DMS114 treated with DMSO at 0.1 percent for 48 hours (cell line): ENCODE measurements at regions not wholly inside any gene's neighbourhood (a gene's known extent, or its start where the extent isn't known, plus 50 kb on each side); places are given as distances from the start of the nearest gene placed in this dataset.

Source experiments
- DNase-seq: peaks from one replicate; lab custom pipeline; 2025; ENCODE audit not compliant: unreplicated experiment; lab: John Stamatoyannopoulos, UW

DNA sequence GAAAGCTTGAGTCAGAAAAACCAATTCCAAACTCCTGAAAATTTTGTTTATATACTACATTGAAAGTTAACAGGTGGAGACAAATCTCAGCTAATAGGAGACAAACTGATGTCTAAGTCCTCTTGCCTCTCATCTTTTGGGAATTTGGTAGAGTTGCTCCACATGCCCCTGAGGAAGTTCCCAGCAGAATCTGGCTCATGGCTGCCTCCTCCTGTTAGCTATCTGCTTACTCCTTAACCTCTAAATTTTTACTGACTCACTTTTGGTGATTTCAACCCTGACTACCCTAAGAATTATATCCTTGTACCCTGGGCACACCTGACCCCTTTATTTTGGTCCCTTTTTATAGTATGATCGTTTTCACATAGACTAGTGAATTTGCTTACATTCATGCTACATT is 633.7 kb upstream of the USP24 start:
- no peak for DNase-seq

DNA sequence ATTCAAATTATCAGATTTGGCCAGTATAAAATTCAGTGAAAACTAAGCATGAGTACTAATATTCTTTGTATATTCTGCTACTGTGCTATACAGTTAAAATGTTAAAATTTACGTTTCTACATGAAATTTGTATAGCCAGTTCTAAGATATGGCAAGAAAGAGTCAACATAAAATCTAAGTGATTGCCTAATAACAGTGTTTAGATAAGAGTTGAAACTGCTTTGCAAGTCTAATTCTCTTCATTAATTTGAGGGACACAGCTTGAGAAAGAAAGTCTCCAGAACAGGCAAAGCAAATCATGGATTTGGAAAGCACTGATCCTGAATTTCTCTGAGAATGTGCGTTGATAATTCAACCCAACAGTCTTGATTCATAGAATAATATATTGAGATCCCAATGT is 630.9 kb upstream of the USP24 start:
- DNase-seq = no peak

DNA sequence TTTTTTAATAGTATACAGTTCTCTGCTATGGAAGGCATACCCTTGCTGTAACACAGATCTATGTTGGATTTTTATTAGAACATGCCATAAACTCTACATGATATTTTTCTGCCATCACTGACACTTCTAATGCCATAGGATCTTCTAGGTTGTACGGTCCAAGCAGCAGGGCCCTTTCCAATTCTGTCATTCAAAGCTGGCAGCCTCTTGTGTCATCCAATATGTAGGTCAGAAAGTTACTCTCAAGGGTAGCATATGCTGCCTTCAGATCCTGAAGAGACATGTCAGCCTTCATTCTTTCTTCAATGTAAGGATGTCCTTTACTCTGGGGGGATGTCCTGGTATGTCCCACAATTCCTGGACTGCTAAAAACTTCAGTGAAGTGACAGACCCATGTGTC is 629.2 kb upstream of the USP24 start:
- no peak for DNase-seq

DNA sequence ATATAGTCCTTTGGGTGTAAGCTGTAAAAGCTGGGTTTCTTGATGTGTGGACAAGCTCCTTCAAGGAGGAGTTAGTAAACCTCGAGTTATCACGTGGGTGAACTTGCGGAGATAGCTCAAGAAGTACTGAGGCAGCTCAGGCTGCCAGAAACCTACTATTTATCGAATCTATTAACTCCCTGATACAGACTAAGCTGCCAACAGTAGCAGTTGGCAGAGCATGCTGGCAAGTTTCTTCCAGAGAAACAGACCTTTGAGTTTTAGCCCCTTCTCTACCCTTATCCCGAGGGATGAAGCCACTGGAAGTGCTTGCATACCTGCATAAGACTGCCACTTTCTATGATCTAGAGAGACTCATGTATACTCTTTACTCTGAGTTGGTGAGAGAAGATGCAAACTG is 624.5 kb upstream of the USP24 start:
- no peak for DNase-seq

DNA sequence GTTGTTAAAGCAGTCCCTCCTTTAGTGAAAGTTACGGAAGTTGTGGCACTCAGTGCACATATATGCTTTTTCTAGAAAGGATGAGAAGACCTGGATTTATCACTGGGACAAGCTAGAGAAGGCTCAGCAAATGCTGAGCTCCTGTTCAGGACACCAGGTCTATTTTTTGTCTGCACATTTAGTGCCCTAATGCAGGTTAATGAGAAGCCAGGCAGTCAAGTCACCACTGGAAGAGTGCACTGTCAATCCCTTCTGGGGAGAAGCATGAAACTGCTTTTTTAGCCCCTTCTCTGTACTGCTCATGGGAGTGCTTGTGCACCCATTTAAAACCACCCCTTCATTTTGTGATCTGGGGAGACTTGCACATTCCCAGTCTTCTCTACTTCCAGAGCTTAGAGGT is 624.1 kb upstream of the USP24 start:
- DNase-seq = no peak

DNA sequence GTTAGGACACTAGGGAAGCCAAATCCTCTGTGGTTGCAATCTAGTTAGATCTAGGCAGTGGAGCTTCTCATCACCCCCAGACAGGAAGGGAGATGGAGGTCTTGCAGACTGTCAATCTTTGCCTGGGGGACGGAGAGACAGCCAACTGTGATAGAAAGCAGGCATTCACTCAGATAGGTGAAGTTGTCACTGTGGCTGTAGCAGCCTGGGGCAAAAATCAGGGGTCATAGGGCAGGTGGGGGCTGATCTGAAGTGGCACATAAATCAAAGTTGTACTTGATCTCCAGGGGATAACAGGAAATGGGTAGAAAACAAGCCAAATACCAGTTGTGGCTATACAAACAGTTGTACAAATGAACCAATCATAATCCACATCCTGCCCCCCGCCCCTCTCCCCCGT is 620.9 kb upstream of the USP24 start:
- DNase-seq = no peak

DNA sequence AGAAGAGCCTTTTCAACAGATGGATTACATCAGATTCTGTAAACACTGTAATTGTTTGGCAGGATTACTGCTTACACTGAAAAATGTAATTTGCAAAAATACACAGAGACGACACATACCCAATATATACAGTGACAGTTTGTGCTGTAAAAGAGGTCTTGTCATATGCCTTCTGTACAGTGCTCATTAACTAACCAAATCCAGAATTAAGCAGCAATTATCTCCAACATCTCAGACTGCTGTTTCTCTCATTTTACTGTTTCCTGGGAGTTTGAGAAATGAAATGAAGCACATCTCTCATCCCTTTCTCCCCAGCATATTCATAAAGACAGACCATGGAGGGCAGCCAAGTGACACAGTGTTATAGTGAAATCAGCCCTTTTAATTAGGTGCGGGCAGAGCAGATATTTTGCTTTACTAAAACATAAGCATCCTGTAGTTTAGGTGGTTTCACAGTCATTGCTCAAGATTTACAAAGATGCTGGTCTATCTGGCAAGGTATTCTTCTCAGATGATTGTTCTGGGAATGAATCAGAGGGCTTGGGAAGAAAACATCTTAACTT is 618.4 kb upstream of the USP24 start:
- DNase-seq = no peak

DNA sequence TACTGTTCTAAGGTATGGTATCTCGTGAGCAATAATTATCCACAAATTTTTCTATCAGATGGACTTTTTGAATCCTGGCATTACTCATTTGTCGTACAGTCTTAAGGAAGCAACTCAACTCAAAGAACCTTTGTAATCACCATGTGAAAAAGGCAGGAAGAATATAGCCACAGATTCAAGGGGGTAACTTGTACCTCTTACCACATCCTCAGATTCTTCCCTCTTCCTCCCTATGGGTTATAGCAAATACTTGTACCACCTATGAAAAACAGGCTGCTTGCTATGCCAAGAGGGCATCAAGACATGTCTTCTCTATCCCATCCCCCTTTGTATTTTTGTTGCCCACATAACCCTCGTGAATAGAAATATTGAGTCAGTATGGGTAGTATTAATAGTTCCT is 616.6 kb upstream of the USP24 start:
- DNase-seq = no peak

DNA sequence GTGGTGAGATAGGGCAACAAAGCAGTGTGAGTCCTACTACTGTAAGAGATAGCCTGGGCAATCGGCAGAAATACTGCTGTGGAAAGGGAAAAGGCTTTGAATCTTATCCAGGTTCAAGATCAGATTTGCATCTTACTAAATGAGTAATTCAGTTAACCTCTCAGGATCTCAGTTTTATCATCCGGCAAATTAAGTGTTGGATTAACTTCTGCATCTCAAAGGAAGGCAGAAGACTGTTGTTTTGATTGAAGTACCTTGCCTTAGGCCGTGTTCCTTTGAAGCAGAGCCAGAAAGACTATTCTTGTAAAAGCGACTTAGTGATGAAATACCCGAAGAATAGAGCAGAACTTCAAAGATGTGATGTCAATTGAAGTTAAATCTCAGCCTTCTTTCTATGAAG is 612.9 kb upstream of the USP24 start:
- no peak for DNase-seq

DNA sequence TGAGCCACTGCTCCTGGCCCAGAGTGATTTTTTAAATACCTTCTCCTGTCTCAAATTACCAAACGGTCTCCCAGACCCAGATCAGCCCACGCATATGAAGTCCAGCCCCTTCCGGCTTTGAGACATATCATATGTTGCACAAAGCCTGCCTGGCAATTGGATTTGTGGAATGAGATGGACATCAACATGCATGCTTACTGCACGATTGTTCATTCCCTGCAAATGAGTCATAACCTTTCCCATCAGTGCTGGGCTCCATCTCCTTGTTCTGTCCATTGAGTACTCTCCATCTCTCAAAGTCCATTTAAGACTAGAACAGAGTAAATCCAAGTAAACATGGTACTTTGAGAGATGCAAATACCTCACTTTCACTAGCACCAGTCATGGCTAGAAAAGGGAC is 612.2 kb upstream of the USP24 start:
- DNase-seq = no peak

DNA sequence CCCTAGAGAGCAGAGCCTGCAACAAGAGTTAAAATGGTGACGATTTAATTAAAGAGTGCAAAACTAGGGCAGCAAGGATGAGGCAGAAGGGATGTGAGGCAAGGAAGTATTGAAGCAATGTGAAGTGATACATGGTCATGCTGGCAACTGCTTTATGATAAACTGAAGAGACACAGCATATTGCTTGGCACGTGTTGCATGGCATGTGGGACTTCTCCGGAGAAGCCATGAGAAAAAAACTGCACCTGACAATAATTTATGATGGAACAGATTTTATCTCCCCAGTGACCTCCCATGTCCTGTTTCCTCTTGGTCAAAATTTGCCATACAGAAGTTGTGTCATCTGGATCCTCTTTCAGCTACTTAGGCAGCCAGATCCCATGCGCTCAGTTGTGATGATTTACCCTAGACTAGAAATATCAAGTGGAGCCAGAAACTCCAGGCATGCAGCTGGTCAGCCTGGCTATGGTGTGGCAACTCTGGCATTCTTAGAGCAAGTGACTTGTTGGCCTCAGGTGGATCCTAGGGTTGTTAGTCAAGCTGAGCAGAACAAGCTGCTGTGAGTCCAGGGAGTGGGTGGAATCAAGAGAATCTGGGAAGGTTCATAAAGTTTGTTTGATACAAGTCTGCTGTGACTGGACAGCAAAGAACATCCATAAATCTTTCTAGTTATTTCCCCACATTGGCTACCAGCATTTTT is 611.4 kb upstream of the USP24 start:
- DNase-seq = no peak

DNA sequence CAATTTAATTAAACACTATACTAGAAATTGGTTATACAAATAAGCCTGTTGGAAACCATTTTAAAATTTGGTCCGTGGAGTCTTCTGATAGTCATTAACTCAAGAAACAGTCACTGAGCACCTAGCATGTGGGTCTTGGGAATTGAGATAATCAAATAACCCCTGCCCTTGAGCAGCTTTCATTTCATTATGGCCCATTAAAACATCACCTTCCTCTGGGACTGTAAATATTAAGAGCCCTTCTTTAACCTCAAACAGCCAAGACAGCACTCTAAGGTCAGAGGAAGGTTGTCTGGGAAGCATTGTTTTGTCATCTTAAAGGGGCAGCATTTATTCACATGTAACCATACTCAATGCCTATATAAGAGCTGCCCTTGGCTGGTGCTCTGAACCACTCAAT is 610.3 kb upstream of the USP24 start:
- DNase-seq = no peak

DNA sequence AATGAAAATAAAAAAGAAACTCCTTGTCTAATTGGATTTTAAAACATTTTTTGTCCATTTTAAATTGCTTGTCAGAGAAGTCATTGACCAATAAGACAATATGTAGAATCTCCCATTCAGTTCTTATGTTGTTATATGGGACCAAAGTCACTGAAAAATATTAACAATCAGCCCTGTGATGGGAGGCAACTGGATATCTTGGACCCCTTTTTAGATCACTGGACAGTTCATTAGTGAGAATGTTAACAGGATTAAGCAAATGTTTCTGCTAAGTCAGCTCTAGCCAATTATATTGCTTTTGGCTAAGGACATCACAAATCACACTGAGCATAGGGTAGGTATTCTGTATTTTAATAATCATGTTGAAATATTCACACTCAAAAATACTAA is 609.1 kb upstream of the USP24 start:
- DNase-seq = no peak

DNA sequence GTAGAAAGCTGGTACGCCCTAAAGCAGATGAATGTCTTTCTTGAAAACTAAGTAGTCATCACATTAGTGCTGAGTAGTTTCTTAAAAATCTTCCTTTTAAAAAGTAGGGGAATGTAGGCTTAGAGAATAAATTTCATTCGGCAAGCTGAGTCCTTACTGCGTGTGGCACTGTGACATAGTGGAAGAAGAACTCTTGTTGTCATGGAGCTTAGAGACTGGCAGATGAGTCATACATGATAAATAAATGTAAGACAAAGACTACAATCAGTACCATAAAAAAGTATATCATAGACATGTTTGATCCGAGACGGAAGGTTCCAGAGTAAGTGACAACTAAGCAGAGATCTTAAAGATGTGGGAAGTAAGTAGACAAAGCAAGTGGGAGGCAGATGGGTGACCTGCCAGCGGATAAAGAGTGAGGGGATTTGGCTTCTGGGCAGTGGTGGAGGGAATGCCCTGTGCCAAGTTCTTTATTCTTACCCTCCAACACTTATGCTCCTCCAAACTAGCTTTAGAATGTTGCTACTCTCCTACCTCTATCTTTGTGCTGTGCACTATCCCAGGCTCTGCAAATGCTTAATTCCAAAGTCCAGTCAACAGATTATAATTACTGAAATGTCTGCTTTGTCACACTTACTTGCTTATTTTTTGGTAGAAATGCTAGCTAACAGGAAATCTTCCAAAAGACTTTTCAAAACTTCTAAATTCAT is 608.5 kb upstream of the USP24 start:
- DNase-seq = no peak

DNA sequence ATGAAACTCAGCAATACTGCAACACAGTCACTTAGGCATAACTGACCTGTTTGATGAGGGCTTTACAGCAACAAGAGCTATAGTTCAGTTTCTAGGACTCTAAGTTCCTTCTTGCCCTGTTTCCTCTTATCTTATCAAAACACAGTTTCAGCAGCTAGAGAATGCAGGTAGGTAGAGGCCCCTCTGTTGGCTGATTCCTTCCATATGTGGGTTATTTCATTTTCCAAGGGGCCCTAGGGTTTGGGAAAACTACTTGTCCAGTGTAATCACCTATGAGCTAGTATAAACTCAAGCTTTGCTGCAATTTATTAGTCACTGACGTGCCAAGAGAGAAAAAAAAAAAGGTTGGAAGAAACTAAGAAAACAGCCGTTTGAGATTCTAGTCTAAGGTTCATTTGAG is 607.7 kb upstream of the USP24 start:
- DNase-seq = no peak

DNA sequence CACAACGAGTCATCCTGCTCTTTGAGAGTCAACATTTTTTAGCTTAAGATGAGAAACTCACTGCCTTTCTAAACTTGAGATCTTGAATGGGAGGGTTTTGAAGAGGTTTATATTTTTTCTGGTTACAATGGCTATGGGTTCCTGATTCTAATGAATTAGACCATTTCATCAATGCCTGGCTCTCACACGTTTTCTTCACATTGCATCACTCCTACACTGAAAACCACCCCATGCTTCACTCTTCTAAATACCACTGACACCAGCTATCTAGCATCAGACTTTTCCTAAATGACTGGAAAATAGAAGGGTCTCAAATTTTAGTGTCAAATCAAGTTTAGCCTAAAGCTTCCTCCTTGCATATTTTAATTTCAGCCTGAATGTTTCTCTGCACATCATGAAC is 606.1 kb upstream of the USP24 start:
- no peak for DNase-seq

DNA sequence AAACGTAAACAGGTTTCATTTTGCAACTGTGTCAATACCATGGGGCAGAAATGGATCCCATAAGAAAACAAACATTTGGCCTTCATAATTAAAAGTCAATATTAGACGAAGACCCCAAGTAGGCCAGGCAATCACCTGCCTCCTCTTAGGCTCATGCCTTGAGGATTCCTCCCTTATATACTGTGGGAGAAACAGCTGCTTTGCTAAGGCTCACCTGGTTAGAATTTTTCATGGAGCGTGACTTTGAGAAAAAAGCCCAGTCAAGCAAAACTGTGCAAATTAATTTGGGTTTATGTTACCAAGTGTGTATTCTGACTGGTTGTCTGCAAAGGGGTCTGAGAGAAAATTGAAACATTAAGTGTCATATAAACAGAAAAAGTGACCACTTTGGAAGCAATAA is 605.3 kb upstream of the USP24 start:
- no peak for DNase-seq

DNA sequence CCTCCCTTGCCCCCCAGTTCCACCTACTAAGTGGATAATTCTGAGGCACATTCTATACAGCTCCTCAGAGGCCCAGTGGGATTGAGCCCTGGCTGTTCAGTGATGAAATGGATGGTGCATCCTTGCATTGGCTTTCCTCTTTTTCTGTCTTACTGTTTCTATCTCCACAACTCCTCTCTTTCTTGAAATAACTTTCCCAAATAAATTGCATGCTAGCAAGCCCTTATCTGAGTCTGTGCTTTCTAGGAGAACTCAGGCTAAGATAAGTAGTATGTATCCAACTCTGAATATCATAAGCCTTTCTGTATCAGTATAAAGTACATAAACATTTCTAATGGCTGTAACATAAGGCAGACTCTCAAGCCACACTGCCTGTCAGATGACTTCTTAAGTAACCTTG is 603.8 kb upstream of the USP24 start:
- no peak for DNase-seq

DNA sequence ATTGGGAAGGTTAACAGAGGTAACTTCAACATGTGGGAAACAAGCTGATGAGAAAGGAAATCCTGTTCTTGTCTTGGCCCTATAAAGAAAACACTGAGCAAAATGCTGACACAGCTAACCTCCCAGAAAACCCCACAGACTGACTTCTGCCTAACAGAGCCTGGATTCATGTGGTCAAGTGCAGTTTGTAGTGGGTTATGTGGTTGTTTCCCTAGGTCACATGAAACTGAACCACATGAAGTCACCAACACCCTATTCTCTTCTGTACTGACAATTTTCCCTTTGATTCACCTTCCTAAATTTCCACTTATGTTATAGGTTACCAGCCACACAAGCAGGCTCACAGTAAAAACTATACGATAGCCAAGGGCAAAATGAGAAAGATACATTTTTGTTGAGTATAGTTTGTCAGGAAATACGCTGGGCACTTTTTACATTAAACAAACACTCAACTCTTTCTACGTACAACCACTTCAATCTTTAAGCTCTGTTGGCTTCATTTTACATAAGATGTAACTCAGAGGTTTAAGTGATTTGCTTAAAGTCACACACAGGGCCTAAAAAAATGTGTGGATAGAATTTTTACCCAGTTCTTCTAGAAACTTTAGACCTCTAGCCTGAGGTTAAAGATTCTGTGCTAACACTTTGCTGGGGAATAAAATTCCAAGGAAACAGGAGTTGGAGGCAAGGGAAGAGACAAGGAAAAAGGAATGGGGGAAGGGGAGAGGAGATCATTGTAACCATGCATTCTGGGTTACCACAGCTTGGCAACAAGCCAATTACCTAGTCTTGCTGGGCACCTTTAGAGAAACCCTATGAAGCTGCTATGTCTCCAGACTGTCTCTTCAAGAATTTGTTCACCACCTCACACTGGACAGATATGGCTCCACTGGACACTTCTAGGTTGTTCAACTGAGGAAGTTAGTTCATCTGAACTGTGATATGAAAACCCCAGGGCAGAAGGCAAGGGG is 601.6 kb upstream of the USP24 start:
- no peak for DNase-seq

DNA sequence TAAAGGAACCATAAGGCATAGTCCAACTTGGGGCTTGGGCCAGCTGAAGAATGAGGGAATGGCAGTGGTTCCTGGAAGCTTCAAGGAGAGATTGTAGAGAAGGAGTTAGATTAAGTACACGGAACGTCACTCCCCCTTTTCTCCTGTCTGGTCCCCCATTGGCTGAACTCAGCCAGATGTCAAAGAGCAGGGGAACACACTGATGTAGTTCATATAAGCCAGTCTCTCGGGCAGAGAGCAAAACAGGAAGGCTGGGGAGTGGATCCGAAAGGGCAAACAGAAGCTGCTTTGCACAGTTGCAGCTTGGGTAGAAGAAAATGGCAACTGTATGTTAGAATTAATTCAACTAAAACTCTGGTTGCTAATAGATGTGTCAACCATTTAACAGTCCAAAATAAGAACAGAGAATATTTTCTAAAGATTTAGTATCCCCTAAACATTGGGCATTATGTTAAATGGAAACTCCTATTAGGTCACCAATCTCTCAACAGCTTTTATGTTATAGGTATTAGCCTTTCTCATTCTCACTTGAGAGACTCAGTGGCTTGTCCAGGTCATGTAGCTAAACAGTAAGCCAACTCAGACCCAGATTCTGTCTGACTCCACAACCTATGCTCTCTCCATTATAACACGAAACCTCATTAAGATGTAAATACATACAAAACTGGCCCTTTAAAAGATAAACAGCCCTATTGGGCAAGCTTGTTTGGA is 600.7 kb upstream of the USP24 start:
- no peak for DNase-seq

DNA sequence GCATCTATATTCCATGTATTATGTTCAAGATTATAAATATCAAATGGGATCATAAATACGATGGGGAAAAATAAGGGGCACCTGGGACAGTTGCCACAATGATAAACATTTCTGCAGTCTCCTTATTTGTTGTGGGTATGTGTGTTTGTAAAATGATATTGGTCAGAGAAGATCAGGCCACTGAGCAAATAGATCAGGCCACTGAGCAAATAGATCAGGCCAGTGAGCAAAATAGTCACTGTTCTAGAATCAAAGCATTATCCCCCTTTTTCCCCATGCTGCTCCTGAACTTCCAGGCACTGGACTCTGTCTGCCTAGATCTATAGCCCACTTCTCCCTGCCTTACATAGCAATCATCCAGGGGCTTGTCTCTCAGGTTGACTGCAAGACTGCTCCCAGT is 599.8 kb upstream of the USP24 start:
- no peak for DNase-seq
